Thoracic aorta (tissue), 2 donors: ENCODE measurements at regions not wholly inside any gene's neighbourhood (a gene's known extent, or its start where the extent isn't known, plus 50 kb on each side); places are given as distances from the start of the nearest gene placed in this dataset.

ENCODE experiments used
- ATAC-seq: fragments of 150-250 bp; one replicate; pipeline ENCODE4 v1.8.0; 2017; ENCODE audit warnings: low read depth; ENCODE audit not compliant: insufficient number of reproducible peaks, low FRiP score
- DNase-seq: peaks from one replicate; pipeline ENCODE4 v3.0.0-alpha.2; 2020; ENCODE audit warnings: low spot score
- H3K27ac ChIP-seq, 2 donors: fragments of 200-600 bp; sonication (generic); 1 replicate in 1 of 2; 2 replicates in 1 of 2; pipeline ENCODE4 v1.5.1; 2016; ENCODE audit warnings: mild to moderate bottlenecking in 2 of 2, moderate library complexity in 2 of 2
- H3K27me3 ChIP-seq: fragments of 200-600 bp; sonication (generic); replicated peaks from 2 replicates; pipeline ENCODE4 v1.6.0; 2016; ENCODE audit warnings: mild to moderate bottlenecking; ENCODE audit not compliant: insufficient read depth
- H3K36me3 ChIP-seq: fragments of 200-600 bp; sonication (generic); one replicate; pipeline ENCODE4 v1.5.1; 2016
- H3K4me1 ChIP-seq, 2 donors: fragments of 200-600 bp; sonication (generic); 1 replicate in 1 of 2; 2 replicates in 1 of 2; pipeline versions ENCODE4 v1.5.1 to v1.6.0; 2016; ENCODE audit warnings: low read depth in 2 of 2, mild to moderate bottlenecking in 1 of 2; ENCODE audit not compliant: control insufficient read depth in 1 of 2
- H3K4me3 ChIP-seq: fragments of 200-600 bp; sonication (generic); 2 replicates; pipeline ENCODE4 v1.5.1; 2016; ENCODE audit warnings: mild to moderate bottlenecking
- H3K9me3 ChIP-seq: fragments of 200-600 bp; sonication (generic); 2 replicates; pipeline ENCODE4 v1.5.1; 2016
- TF ChIP-seq, protein P1 (sequence below): fragments of 200-600 bp; sonication (generic); IDR thresholded peaks from one replicate; pipeline ENCODE4 v1.5.1; 2019; ENCODE audit warnings: antibody characterized with exemption

DNA sequence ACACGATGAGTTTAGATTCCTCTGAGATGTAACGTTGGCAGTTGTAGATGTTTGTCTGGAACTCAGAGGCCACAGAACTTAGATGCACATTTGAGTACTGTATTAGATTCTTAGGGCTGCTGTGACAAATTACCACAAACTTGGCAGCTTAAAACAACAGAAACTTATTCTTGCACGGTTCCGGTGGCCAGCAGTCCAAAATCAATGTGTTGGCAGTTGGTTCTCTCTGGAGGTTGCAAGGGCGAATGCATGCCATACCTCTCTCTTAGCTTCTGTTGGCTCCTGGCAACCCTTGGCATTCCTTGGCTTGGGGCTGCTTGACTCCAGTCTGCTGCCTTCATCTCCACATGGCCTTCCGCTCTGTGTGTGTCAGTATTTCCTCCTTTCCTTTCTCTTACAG is 118.9 kb downstream of the C12orf75 start:
- no peaks in the 10 kb centered on the region for H3K36me3 ChIP-seq
- H3K4me3 ChIP-seq = no peak overlapping the region
- ATAC-seq = no peak
- peaks cover 0 to 13% of the 10 kb centered on the region in 2 donors for H3K4me1 ChIP-seq
- no peaks in the 10 kb centered on the region for H3K27me3 ChIP-seq
- no peak for DNase-seq
- TF ChIP-seq, protein P1, sequence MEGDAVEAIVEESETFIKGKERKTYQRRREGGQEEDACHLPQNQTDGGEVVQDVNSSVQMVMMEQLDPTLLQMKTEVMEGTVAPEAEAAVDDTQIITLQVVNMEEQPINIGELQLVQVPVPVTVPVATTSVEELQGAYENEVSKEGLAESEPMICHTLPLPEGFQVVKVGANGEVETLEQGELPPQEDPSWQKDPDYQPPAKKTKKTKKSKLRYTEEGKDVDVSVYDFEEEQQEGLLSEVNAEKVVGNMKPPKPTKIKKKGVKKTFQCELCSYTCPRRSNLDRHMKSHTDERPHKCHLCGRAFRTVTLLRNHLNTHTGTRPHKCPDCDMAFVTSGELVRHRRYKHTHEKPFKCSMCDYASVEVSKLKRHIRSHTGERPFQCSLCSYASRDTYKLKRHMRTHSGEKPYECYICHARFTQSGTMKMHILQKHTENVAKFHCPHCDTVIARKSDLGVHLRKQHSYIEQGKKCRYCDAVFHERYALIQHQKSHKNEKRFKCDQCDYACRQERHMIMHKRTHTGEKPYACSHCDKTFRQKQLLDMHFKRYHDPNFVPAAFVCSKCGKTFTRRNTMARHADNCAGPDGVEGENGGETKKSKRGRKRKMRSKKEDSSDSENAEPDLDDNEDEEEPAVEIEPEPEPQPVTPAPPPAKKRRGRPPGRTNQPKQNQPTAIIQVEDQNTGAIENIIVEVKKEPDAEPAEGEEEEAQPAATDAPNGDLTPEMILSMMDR = no peak
- H3K27ac ChIP-seq = no peak overlapping the region
- no peaks in the 10 kb centered on the region for H3K9me3 ChIP-seq

DNA sequence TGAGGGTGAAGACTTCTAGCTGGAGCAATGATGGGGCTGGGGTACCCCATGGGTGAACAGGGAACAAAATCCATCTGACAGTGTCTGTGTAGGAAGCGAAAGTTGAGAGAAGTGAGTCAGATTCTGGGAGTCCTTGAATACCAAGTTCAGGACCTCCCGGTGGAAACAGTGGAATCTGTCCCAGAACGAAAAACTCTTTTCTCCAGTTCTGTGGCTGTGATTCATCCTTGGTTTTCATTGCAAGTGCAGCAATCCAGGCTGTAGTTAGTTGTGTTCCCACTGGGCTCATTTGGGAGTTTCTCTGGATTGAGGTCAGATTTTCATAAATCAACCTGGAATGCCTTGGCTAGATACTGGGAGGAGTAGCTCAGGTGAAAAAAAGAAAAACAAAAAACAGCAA is 120.7 kb downstream of the C12orf75 start:
- Histone ChIP-seq H3K4me1 (peaks cover 0 to 7% of the 10 kb centered on the region in 2 donors), H3K4me3 (no peak overlapping the region), H3K36me3 (no peaks in the 10 kb centered on the region), H3K27ac (no peak overlapping the region), H3K27me3 (no peaks in the 10 kb centered on the region), H3K9me3 (no peaks in the 10 kb centered on the region)
- DNase-seq (no peak), ATAC-seq (no peak)
- TF ChIP-seq, protein P1 = no peak

DNA sequence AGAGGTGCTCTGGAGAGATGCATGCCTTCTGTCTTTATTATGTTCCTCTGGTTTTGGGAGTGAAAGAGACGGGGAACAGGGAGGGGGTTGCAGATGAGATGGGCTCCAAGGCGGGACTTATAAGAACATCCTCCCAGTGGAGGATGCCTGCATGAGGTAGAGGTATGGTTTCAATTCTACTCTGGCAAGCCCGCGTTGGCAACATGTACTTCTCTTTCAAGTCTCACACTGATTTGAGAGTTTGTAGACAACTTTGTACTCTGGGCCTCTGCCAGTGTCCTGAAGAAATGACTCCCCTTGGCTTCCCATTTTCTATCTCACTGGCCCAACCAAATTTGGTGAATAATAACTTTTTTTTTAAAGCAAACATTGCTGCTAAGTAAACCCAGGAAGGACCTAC is 121.3 kb downstream of the C12orf75 start:
- Histone ChIP-seq H3K36me3 (no peaks in the 10 kb centered on the region), H3K9me3 (no peaks in the 10 kb centered on the region), H3K27ac (no peak overlapping the region), H3K4me3 (no peak overlapping the region), H3K4me1 (peaks cover 0 to 9% of the 10 kb centered on the region in 2 donors), H3K27me3 (no peaks in the 10 kb centered on the region)
- ATAC-seq (no peak), DNase-seq (no peak)
- TF ChIP-seq, protein P1 = no peak

GRCh38 chr12:105453316-105453715 is 122.8 kb downstream of the C12orf75 start:
- H3K9me3 ChIP-seq = no peaks in the 10 kb centered on the region
- no peak overlapping the region for H3K27ac ChIP-seq
- ATAC-seq (no peak), DNase-seq (no peak)
- no peaks in the 10 kb centered on the region for H3K36me3 ChIP-seq
- peaks cover 0 to 18% of the 10 kb centered on the region in 2 donors for H3K4me1 ChIP-seq
- TF ChIP-seq, protein P1 = no peak
- H3K4me3 ChIP-seq = no peak overlapping the region
- H3K27me3 ChIP-seq = no peaks in the 10 kb centered on the region

GRCh38 chr12:105454688-105455087 is 124.2 kb downstream of the C12orf75 start:
- no peak overlapping the region for H3K4me3 ChIP-seq
- peaks cover 2 to 21% of the 10 kb centered on the region in 2 donors for H3K4me1 ChIP-seq
- H3K27me3 ChIP-seq = no peaks in the 10 kb centered on the region
- H3K9me3 ChIP-seq = no peaks in the 10 kb centered on the region
- TF ChIP-seq, protein P1 = no peak
- no peaks in the 10 kb centered on the region for H3K36me3 ChIP-seq
- no peak for DNase-seq
- no peak for ATAC-seq
- no peak overlapping the region for H3K27ac ChIP-seq
